Hepatocyte (in vitro differentiated cells): ENCODE measurements at regions not wholly inside any gene's neighbourhood (a gene's known extent, or its start where the extent isn't known, plus 50 kb on each side); places are given as distances from the start of the nearest gene placed in this dataset.

ENCODE experiments used
- CTCF ChIP-seq: fragments of 200-600 bp; sonication (generic); IDR thresholded peaks from 2 replicates; pipeline ENCODE4 v1.5.1; 2016; ENCODE audit warnings: antibody characterized with exemption, mild to moderate bottlenecking; ENCODE audit not compliant: poor library complexity
- EZH2 ChIP-seq: fragments of 200-600 bp; sonication (generic); IDR thresholded peaks from 2 replicates; pipeline ENCODE4 v1.6.1; 2016; ENCODE audit warnings: antibody characterized with exemption, mild to moderate bottlenecking, borderline replicate concordance

GRCh38 chr4:164695650-164696049 is 58.3 kb upstream of the SMIM31 start:
- TF ChIP-seq CTCF (no peak), EZH2 (no peak)
